H9 (cell line): ENCODE measurements at regions not wholly inside any gene's neighbourhood (a gene's known extent, or its start where the extent isn't known, plus 50 kb on each side); places are given as distances from the start of the nearest gene placed in this dataset.

Experiments used
- DNase-seq: peaks from one replicate; pipeline ENCODE4 v3.0.0-alpha.2; 2017
- H2AFZ ChIP-seq: one replicate; pipeline ENCODE4 v1.6.1; 2013; ENCODE audit warnings: mild to moderate bottlenecking, low read length, control low read depth, moderate library complexity
- H2AK5ac ChIP-seq: 2 replicates; pipeline ENCODE4 v1.6.1; 2013; ENCODE audit warnings: low read length, control low read depth, mixed read lengths; ENCODE audit not compliant: insufficient read length
- H2BK120ac ChIP-seq: one replicate; pipeline ENCODE4 v1.6.1; 2013; ENCODE audit warnings: low read depth, mild to moderate bottlenecking, low read length, control low read depth, inconsistent platforms; ENCODE audit not compliant: poor library complexity, severe bottlenecking
- H2BK12ac ChIP-seq: 2 replicates; pipeline ENCODE4 v1.6.1; 2013; ENCODE audit warnings: low read length, control low read depth, mixed read lengths, low read depth; ENCODE audit not compliant: insufficient read length
- H2BK15ac ChIP-seq: 2 replicates; pipeline ENCODE4 v1.6.1; 2013; ENCODE audit warnings: low read depth, low read length, control low read depth
- H2BK20ac ChIP-seq: one replicate; pipeline ENCODE4 v1.6.1; 2013; ENCODE audit warnings: low read depth, mild to moderate bottlenecking, low read length, control low read depth, inconsistent platforms; ENCODE audit not compliant: poor library complexity, severe bottlenecking
- H2BK5ac ChIP-seq: 2 replicates; pipeline ENCODE4 v1.6.1; 2013; ENCODE audit warnings: low read length, control low read depth, mixed read lengths; ENCODE audit not compliant: insufficient read length
- H3K14ac ChIP-seq: 2 replicates; pipeline ENCODE4 v1.6.1; 2013; ENCODE audit warnings: low read length, control low read depth; ENCODE audit not compliant: insufficient read depth
- H3K18ac ChIP-seq: 2 replicates; pipeline ENCODE4 v1.6.1; 2013; ENCODE audit warnings: low read depth, mild to moderate bottlenecking, mixed read lengths, low read length, control low read depth; ENCODE audit not compliant: insufficient read length
- H3K23ac ChIP-seq: 2 replicates; pipeline ENCODE4 v1.6.1; 2013; ENCODE audit warnings: low read length, control low read depth, mixed read lengths, low read depth; ENCODE audit not compliant: insufficient read length
- H3K23me2 ChIP-seq: 2 replicates; pipeline ENCODE4 v1.6.1; 2013; ENCODE audit warnings: low read depth, mild to moderate bottlenecking, mixed read lengths, low read length, control low read depth; ENCODE audit not compliant: insufficient read length, poor library complexity, severe bottlenecking
- H3K27ac ChIP-seq: 2 replicates; pipeline ENCODE4 v1.5.1; 2013; ENCODE audit warnings: low read length, control low read depth, mixed read lengths, low read depth; ENCODE audit not compliant: insufficient read length
- H3K27me3 ChIP-seq: 2 replicates; pipeline ENCODE4 v1.6.1; 2013; ENCODE audit warnings: low read length, control low read depth, inconsistent platforms; ENCODE audit not compliant: insufficient read depth
- H3K4ac ChIP-seq: 2 replicates; pipeline ENCODE4 v1.6.1; 2013; ENCODE audit warnings: low read depth, mild to moderate bottlenecking, control low read depth, inconsistent platforms, low read length, moderate library complexity
- H3K4me1 ChIP-seq: 2 replicates; pipeline ENCODE4 v1.6.1; 2013; ENCODE audit warnings: low read length, control low read depth, inconsistent platforms; ENCODE audit not compliant: insufficient read depth
- H3K4me2 ChIP-seq: 2 replicates; pipeline ENCODE4 v1.6.1; 2013; ENCODE audit warnings: low read length, control low read depth, mixed read lengths; ENCODE audit not compliant: insufficient read length, insufficient read depth
- H3K56ac ChIP-seq: 2 replicates; pipeline ENCODE4 v1.6.1; 2013; ENCODE audit warnings: low read depth, mild to moderate bottlenecking, mixed read lengths, low read length, control low read depth; ENCODE audit not compliant: insufficient read length
- H3K79me1 ChIP-seq: 2 replicates; pipeline ENCODE4 v1.6.1; 2013; ENCODE audit warnings: low read depth, mild to moderate bottlenecking, moderate library complexity, low read length, control low read depth, inconsistent platforms; ENCODE audit not compliant: insufficient read depth, poor library complexity, severe bottlenecking
- H3K79me2 ChIP-seq: 2 replicates; pipeline ENCODE4 v1.6.1; 2013; ENCODE audit warnings: low read length, control low read depth, inconsistent platforms; ENCODE audit not compliant: insufficient read depth
- H3K9ac ChIP-seq: 2 replicates; pipeline ENCODE4 v1.6.1; 2013; ENCODE audit warnings: low read length, control low read depth, mixed read lengths; ENCODE audit not compliant: insufficient read length; ENCODE audit errors: extremely low read depth
- H3K9me3 ChIP-seq: one replicate; pipeline ENCODE4 v1.6.1; 2013; ENCODE audit warnings: low read depth, low read length, inconsistent platforms; ENCODE audit not compliant: control insufficient read depth
- H3T11ph ChIP-seq: one replicate; pipeline ENCODE4 v1.6.1; 2013; ENCODE audit warnings: mild to moderate bottlenecking, low read length, control low read depth, inconsistent platforms
- H4K20me1 ChIP-seq: one replicate; pipeline ENCODE4 v1.6.1; 2013; ENCODE audit not compliant: control insufficient read depth, insufficient read length, insufficient read depth
- H4K5ac ChIP-seq: 2 replicates; pipeline ENCODE4 v1.6.1; 2013; ENCODE audit warnings: low read depth, mild to moderate bottlenecking, mixed read lengths, low read length, control low read depth; ENCODE audit not compliant: insufficient read length
- H4K8ac ChIP-seq: replicated peaks from 2 replicates; pipeline ENCODE4 v1.6.1; 2013; ENCODE audit warnings: low read length, control low read depth, mixed read lengths, low read depth; ENCODE audit not compliant: insufficient read length
- H4K91ac ChIP-seq: 2 replicates; pipeline ENCODE4 v1.6.1; 2013; ENCODE audit warnings: low read depth, mild to moderate bottlenecking, moderate library complexity, mixed read lengths, low read length, control low read depth; ENCODE audit not compliant: insufficient read length
- H3K27ac Mint-ChIP-seq, 3 experiments: 2 replicates in 2 of 3; 3 replicates in 1 of 3; pipeline ENCODE4 v1.8.0; 2020 to 2021; ENCODE audit warnings: mixed read lengths in 3 of 3, mild to moderate bottlenecking in 1 of 3, moderate library complexity in 1 of 3
- H3K27me3 Mint-ChIP-seq: 2 replicates; pipeline ENCODE4 v1.8.0; 2021; ENCODE audit warnings: low read depth, mild to moderate bottlenecking, moderate library complexity, mixed read lengths
- H3K36me3 Mint-ChIP-seq, 3 experiments: 2 replicates in 2 of 3; 3 replicates in 1 of 3; pipeline ENCODE4 v1.8.0; 2020 to 2021; ENCODE audit warnings: low read depth in 3 of 3, mixed read lengths in 3 of 3; ENCODE audit not compliant: insufficient read depth in 1 of 3
- H3K4me1 Mint-ChIP-seq, 2 experiments: 2 replicates each; pipeline ENCODE4 v1.8.0; 2020; ENCODE audit warnings: mixed read lengths in 2 of 2
- H3K4me3 Mint-ChIP-seq, 2 experiments: 2 replicates in 1 of 2; 3 replicates in 1 of 2; pipeline ENCODE4 v1.8.0; 2020 to 2021; ENCODE audit warnings: mild to moderate bottlenecking in 2 of 2, mixed read lengths in 2 of 2, moderate library complexity in 1 of 2
- H3K9me3 Mint-ChIP-seq, 2 experiments: 2 replicates in 1 of 2; 3 replicates in 1 of 2; pipeline ENCODE4 v1.8.0; 2020; ENCODE audit warnings: mild to moderate bottlenecking in 2 of 2, mixed read lengths in 2 of 2, moderate library complexity in 1 of 2
- WGBS: extraction: QIAGEN DNeasy Blood & Tissue Kit; methylation state at CpG from one replicate; pipeline ENCODE4 v1.1.7; 2013; ENCODE audit warnings: missing lambda C conversion rate, low lambda C conversion rate, mixed read lengths; ENCODE audit not compliant: insufficient read length; ENCODE audit errors: extremely low coverage; 5-methylcytosine and 5-hydroxymethylcytosine counted together
- TF ChIP-seq, protein P1 (sequence below): fragments of 200-600 bp; sonication (generic); conservative IDR thresholded peaks from 3 replicates; pipeline ENCODE4 v1.8.0; 2021; ENCODE audit warnings: antibody characterized with exemption, mild to moderate bottlenecking

DNA sequence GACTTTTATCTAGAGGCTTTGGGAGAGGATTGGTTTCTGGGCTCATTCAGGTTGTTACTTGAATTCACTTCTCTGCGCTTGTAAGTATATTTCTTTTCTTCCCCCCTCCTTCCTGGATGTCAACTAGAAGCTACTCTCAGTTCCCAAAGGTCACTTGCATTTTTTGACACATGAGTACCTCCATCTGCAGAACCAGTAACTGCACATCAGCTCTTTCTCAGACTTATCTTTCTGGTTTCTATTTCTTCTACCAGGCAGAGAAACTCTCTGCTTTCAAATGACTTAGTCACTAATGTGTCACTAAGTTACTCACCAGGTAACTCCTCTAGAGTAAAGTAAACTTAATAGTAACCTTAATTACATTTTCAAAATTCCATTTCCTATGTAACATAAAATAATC is 773.0 kb upstream of the LUZP2 start:
- no CpG with 5 or more reads among the region's 1 CpG for WGBS

More for the DNA sequence above, 773.0 kb upstream of the LUZP2 start:
- Histone ChIP-seq H3K56ac (no peak overlapping the region), H3K4me2 (no peak overlapping the region), H3K27ac (no peak overlapping the region), H3K79me1 (no peaks in the 10 kb centered on the region), H4K91ac (no peak overlapping the region), H2BK20ac (no peak overlapping the region), H4K5ac (no peak overlapping the region), H3K14ac (no peak overlapping the region), H3K9ac (no peak overlapping the region), H4K8ac (no peak overlapping the region), H2BK5ac (no peak overlapping the region), H4K20me1 (no peaks in the 10 kb centered on the region), H3K18ac (no peak overlapping the region), H2BK15ac (no peak overlapping the region), H2AK5ac (no peak overlapping the region), H2AFZ (no peak overlapping the region), H3K9me3 (no peaks in the 10 kb centered on the region), H2BK12ac (no peak overlapping the region), H3K27me3 (no peaks in the 10 kb centered on the region), H3K4me1 (no peaks in the 10 kb centered on the region), H3K4ac (no peak overlapping the region), H3K23ac (no peak overlapping the region), H2BK120ac (no peak overlapping the region), H3K79me2 (no peaks in the 10 kb centered on the region), H3T11ph (no peak overlapping the region), H3K23me2 (no peaks in the 10 kb centered on the region)
- H3K4me3 Mint-ChIP-seq: no peak overlapping the region
- no peaks in the 10 kb centered on the region for H3K27me3 Mint-ChIP-seq
- no peak for DNase-seq
- no peak overlapping the region for H3K27ac Mint-ChIP-seq
- H3K9me3 Mint-ChIP-seq: peaks cover 4 to 8% of the 10 kb centered on the region in 2 experiments; a peak in 3 of 5 replicates
- H3K4me1 Mint-ChIP-seq: peaks cover 4% of the 10 kb centered on the region in 2 experiments; a peak in 2 of 4 replicates
- H3K36me3 Mint-ChIP-seq: peaks cover 0 to 5% (median 4%) of the 10 kb centered on the region in 3 experiments; a peak in 2 of 7 replicates
- TF ChIP-seq, protein P1, sequence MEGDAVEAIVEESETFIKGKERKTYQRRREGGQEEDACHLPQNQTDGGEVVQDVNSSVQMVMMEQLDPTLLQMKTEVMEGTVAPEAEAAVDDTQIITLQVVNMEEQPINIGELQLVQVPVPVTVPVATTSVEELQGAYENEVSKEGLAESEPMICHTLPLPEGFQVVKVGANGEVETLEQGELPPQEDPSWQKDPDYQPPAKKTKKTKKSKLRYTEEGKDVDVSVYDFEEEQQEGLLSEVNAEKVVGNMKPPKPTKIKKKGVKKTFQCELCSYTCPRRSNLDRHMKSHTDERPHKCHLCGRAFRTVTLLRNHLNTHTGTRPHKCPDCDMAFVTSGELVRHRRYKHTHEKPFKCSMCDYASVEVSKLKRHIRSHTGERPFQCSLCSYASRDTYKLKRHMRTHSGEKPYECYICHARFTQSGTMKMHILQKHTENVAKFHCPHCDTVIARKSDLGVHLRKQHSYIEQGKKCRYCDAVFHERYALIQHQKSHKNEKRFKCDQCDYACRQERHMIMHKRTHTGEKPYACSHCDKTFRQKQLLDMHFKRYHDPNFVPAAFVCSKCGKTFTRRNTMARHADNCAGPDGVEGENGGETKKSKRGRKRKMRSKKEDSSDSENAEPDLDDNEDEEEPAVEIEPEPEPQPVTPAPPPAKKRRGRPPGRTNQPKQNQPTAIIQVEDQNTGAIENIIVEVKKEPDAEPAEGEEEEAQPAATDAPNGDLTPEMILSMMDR: no peak
